ENCODE measurements at regions not wholly inside any gene's neighbourhood (a gene's known extent, or its start where the extent isn't known, plus 50 kb on each side); places are given as distances from the start of the nearest gene placed in this dataset.

GRCh38 chr3:88918841-88919240 is 188.6 kb upstream of the EPHA3 start:
- Mint-ChIP-seq H3K4me1 (no peaks in the 10 kb centered on the region), H3K4me3 (no peak overlapping the region), H3K9me3 (no peaks in the 10 kb centered on the region), H3K27me3 (ENCODE audit: insufficient read depth, low read depth, poor library complexity) (no peaks in the 10 kb centered on the region), H3K36me3 (ENCODE audit: low read depth) (no peaks in the 10 kb centered on the region), H3K27ac (no peak overlapping the region)
- Histone ChIP-seq H3K36me3 (ENCODE audit: insufficient read depth) (no peaks in the 10 kb centered on the region), H3F3A (replicated peaks; ENCODE audit: low read depth) (no peaks in the 10 kb centered on the region), H3K4me2 (no peak overlapping the region), H4K20me1 (replicated peaks; ENCODE audit: insufficient read depth) (no peaks in the 10 kb centered on the region), H3K79me2 (replicated peaks; ENCODE audit: insufficient read depth) (no peaks in the 10 kb centered on the region), H3K4me3 (no peak overlapping the region), H3K4me1 (ENCODE audit: insufficient read depth) (no peaks in the 10 kb centered on the region), H3K27me3 (ENCODE audit: insufficient read depth) (no peaks in the 10 kb centered on the region), H2AFZ (no peak overlapping the region), H3K27ac (ENCODE audit: low read depth) (no peak overlapping the region), H3K9me2 (ENCODE audit: insufficient read depth) (no peaks in the 10 kb centered on the region)
- ATAC-seq = no peak
- TF ChIP-seq ZNF331 (CRISPR knock-in tag; IDR thresholded peaks at IDR 0.05; ENCODE audit: low read depth) (no peak), NANOG (IDR thresholded peaks at IDR 0.05; ENCODE audit: borderline replicate concordance) (no peak), CTCF (conservative IDR thresholded peaks at IDR 0.05; ENCODE audit: low read depth in 2 of 2) (no peak), ZNF114 (CRISPR knock-in tag; IDR thresholded peaks at IDR 0.05) (no peak), ETS1 (IDR thresholded peaks at IDR 0.05) (no peak), CREB1 (CRISPR knock-in tag; IDR thresholded peaks at IDR 0.05; ENCODE audit: low read depth) (no peak), REST (IDR thresholded peaks at IDR 0.05; ENCODE audit: unreplicated experiment) (no peak), POLR2AphosphoS5 (IDR thresholded peaks at IDR 0.05; ENCODE audit: low read depth) (no peak), ZNF462 (CRISPR knock-in tag; IDR thresholded peaks at IDR 0.05) (no peak), EZH2 (IDR thresholded peaks at IDR 0.05; ENCODE audit: low read depth, unreplicated experiment) (no peak), STAT1 (IDR thresholded peaks at IDR 0.05; ENCODE audit: unreplicated experiment) (no peak), JUNB (IDR thresholded peaks at IDR 0.05; ENCODE audit: unreplicated experiment) (no peak), EZH2phosphoT487 (IDR thresholded peaks at IDR 0.05; ENCODE audit: unreplicated experiment) (no peak)
- no peak for DNase-seq (ENCODE audit: low spot score)

All from GM23338 (cell line).